ENCODE measurements at regions not wholly inside any gene's neighbourhood (a gene's known extent, or its start where the extent isn't known, plus 50 kb on each side); places are given as distances from the start of the nearest gene placed in this dataset.

- no peaks in the 10 kb centered on the region for H3K36me3 Mint-ChIP-seq (ENCODE audit: low read depth)
- no peaks in the 10 kb centered on the region for H3K4me1 Mint-ChIP-seq (ENCODE audit: low read depth)
- no peak overlapping the region for H3K27ac Mint-ChIP-seq
- ATAC-seq (no peak), DNase-seq (no peak)
- POLR2A ChIA-PET, result no interaction called here
- no peak overlapping the region for H3K4me3 Mint-ChIP-seq
- no peaks in the 10 kb centered on the region for H3K9me3 Mint-ChIP-seq
- intact Hi-C loops (cut with micrococcal nuclease), result no loop called here
- no peaks in the 10 kb centered on the region for H3K27me3 Mint-ChIP-seq
- CTCF ChIA-PET, result no interaction called here
- TF ChIP-seq CTCF (IDR thresholded peaks at IDR 0.05), result no peak
Observed at GRCh38 chrY:15466891-15467290, 942.6 kb downstream of the NLGN4Y start.

- ChIA-PET CTCF (no interaction called here), POLR2A (no interaction called here)
- no peak for TF ChIP-seq CTCF (IDR thresholded peaks at IDR 0.05)
- H3K9me3 Mint-ChIP-seq, result no peaks in the 10 kb centered on the region
- intact Hi-C loops (cut with micrococcal nuclease), result no loop called here
- no peak overlapping the region for H3K4me3 Mint-ChIP-seq
- H3K27me3 Mint-ChIP-seq, result no peaks in the 10 kb centered on the region
- no peaks in the 10 kb centered on the region for H3K36me3 Mint-ChIP-seq (ENCODE audit: low read depth)
- no peaks in the 10 kb centered on the region for H3K4me1 Mint-ChIP-seq (ENCODE audit: low read depth)
- ATAC-seq (no peak), DNase-seq (no peak)
- H3K27ac Mint-ChIP-seq, result no peak overlapping the region
Observed at GRCh38 chrY:15468091-15468490, 943.8 kb downstream of the NLGN4Y start.

GRCh38 chrY:15471371-15471770 is 947.0 kb downstream of the NLGN4Y start:
- no peak for DNase-seq
- H3K4me1 Mint-ChIP-seq (ENCODE audit: low read depth), result no peaks in the 10 kb centered on the region
- no peaks in the 10 kb centered on the region for H3K36me3 Mint-ChIP-seq (ENCODE audit: low read depth)
- no peak for ATAC-seq
- no peak for TF ChIP-seq CTCF (IDR thresholded peaks at IDR 0.05)
- no peaks in the 10 kb centered on the region for H3K9me3 Mint-ChIP-seq
- intact Hi-C loops (cut with micrococcal nuclease), result no loop called here
- no peak overlapping the region for H3K27ac Mint-ChIP-seq
- no peak overlapping the region for H3K4me3 Mint-ChIP-seq
- POLR2A ChIA-PET, result no interaction called here
- CTCF ChIA-PET, result no interaction called here
- H3K27me3 Mint-ChIP-seq, result peaks cover under 1% of the 10 kb centered on the region

GRCh38 chrY:15478348-15478963 is 954.1 kb downstream of the NLGN4Y start:
- ATAC-seq (no peak), DNase-seq (no peak)
- H3K4me3 Mint-ChIP-seq, result no peak overlapping the region
- intact Hi-C loops (cut with micrococcal nuclease), result no loop called here
- no peak overlapping the region for H3K27ac Mint-ChIP-seq
- H3K27me3 Mint-ChIP-seq, result peaks cover 2% of the 10 kb centered on the region
- H3K9me3 Mint-ChIP-seq, result no peaks in the 10 kb centered on the region
- no peaks in the 10 kb centered on the region for H3K36me3 Mint-ChIP-seq (ENCODE audit: low read depth)
- no peaks in the 10 kb centered on the region for H3K4me1 Mint-ChIP-seq (ENCODE audit: low read depth)
- POLR2A ChIA-PET, result no interaction called here
- CTCF ChIA-PET, result no interaction called here
- no peak for TF ChIP-seq CTCF (IDR thresholded peaks at IDR 0.05)

- Mint-ChIP-seq H3K9me3 (no peaks in the 10 kb centered on the region), H3K4me1 (ENCODE audit: low read depth) (no peaks in the 10 kb centered on the region), H3K27me3 (no peaks in the 10 kb centered on the region), H3K4me3 (no peak overlapping the region), H3K27ac (no peak overlapping the region), H3K36me3 (ENCODE audit: low read depth) (no peaks in the 10 kb centered on the region)
- TF ChIP-seq CTCF (IDR thresholded peaks at IDR 0.05), result no peak
- no peak for DNase-seq
- POLR2A ChIA-PET, result no interaction called here
- intact Hi-C loops (cut with micrococcal nuclease), result no loop called here
- ATAC-seq, result no peak
- CTCF ChIA-PET, result no interaction called here
Observed at GRCh38 chrY:15500536-15500935, 976.2 kb downstream of the NLGN4Y start.

Data from activated CD8-positive, alpha-beta T cell treated with anti-CD3 and anti-CD28 coated beads for 36 hours (primary cell).